Erythroblast (primary cell): ENCODE measurements at regions not wholly inside any gene's neighbourhood (a gene's known extent, or its start where the extent isn't known, plus 50 kb on each side); places are given as distances from the start of the nearest gene placed in this dataset.

Source experiments
- GATA1 ChIP-seq: IDR thresholded peaks from 2 replicates; pipeline ENCODE4 v1.6.1; 2011; ENCODE audit warnings: low read depth, mild to moderate bottlenecking, control low read depth, low read length, moderate library complexity
- POLR2A ChIP-seq: IDR thresholded peaks from 2 replicates; pipeline ENCODE4 v1.6.1; 2011; ENCODE audit warnings: mild to moderate bottlenecking, low read length

DNA sequence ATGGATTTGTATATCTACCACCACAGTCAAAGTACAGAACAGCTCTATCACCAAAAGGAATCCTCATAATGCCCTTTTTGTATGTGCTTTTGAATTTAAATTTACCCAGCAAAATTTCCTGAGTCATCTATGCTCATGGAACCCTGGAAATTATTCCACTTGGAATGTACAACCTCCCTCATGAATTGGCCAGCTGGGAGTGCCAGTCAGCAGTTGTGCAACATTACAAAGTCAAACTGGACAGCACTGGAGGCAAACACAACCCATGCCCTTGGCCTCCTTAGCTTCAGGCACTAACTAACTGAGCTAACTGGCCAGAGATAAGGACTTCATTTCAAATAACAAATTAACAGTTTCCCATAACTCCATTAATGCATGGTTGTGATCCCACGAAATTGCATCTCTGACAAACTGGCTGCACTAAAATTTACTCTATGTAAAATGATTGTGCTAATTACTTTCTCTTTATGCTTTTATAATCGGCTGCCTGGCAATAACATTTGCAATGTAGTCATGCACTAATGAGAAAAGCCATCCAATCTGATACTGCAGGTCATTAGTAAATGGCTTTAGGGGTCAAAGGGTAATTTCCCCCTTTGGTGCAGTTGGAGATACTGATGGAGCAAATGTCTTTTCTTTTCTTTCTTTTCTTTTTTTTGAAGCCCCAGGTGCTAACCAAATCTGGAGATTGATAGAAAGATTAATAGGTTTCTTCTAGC is 270.5 kb downstream of the ACTR3 start:
- no peak for TF ChIP-seq POLR2A
- TF ChIP-seq GATA1: no peak
